NCI-H146 treated with DMSO at 0.1 percent for 48 hours (cell line): ENCODE measurements at regions not wholly inside any gene's neighbourhood (a gene's known extent, or its start where the extent isn't known, plus 50 kb on each side); places are given as distances from the start of the nearest gene placed in this dataset.

ENCODE experiments used
- DNase-seq: peaks from one replicate; lab custom pipeline; 2025; ENCODE audit not compliant: unreplicated experiment; lab: John Stamatoyannopoulos, UW

- DNase-seq = no peak
These were observed 825.1 kb downstream of the SLC4A3 start for GRCh38 chr2:220452561-220452960.

DNA sequence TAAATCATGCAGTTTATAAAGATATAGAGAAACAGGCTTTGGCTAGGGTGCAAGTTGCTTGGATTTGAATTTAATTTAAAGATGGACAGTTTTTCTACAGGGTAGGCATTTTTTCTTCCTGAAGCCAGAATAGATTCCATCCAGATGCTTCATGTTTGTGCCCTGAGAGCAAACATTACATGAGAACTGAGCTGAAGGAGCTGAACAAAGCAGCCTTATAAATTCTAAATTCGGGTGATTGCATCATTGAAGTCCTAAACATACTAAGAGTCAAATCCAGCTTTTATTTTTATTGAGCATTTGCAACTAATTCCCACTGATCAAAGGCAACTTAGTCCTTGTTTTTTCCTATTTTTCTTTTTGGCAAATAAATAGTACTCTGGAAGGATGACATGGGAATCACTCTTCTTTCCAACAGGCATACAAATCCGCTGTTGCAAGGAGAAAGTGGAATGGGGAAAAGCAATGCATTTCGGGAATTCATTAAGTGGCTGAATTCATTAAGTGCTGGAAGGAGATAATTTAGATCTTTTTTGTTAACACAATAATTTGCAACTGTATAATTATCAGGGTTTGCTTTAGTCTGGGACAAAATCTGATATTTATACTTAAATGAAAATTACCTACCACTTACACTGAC is 828.0 kb downstream of the SLC4A3 start:
- no peak for DNase-seq

GRCh38 chr2:220458051-220458450 is 830.6 kb downstream of the SLC4A3 start:
- no peak for DNase-seq

DNA sequence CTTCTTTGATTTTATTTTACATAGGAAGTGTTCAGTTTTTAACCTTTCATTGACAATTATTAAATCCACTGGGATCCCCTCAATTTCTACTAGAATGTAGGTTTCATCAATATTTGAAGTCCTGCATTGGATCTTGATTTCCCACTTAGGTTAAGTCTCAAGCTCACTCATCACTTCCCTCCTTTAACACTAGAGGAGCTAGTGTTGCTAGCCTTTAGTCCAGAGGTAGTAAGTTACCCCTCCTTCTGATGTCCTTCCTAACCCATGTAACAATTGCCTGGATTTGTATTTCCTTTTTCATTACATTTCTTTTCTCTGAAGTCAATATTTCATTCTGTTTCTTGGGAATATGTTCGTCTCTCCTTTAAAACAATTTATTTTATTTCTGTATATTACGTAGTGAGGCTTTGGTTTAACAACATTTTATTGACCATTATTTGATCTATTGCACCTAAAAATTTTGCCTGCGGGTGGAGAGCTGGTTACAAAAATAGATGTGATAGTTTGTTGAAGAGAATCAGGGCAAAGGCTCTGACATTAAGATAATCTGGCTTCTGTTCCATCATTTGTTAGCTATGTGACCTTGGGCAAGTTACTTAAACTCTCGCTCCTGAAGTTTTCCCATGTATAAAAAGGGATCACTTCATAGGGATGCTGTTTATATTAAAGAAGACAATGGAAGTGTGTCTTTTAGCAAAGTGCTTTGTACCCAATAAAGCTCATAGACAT is 833.0 kb downstream of the SLC4A3 start:
- no peak for DNase-seq

GRCh38 chr2:220463876-220464275 is 836.4 kb downstream of the SLC4A3 start:
- DNase-seq = no peak

DNA sequence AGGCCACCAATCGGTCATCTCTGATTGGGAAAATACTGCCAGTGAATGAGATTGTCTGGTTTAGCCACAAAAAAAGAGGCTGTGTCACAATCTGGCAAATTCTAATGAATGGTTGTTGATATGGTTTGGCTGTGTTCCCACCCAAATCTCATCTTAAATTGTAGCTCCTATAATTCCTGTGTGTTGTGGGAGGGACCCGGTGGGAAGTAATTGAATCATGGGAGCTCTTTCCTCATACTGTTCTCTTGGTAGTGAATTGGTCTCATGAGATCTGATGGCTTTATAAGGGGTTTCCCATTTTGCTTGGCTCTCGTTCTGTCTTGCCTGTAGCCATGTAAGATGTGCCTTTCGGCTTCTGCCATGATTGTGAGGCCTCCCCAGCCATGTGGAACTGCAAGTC is 838.3 kb downstream of the SLC4A3 start:
- DNase-seq = no peak

DNA sequence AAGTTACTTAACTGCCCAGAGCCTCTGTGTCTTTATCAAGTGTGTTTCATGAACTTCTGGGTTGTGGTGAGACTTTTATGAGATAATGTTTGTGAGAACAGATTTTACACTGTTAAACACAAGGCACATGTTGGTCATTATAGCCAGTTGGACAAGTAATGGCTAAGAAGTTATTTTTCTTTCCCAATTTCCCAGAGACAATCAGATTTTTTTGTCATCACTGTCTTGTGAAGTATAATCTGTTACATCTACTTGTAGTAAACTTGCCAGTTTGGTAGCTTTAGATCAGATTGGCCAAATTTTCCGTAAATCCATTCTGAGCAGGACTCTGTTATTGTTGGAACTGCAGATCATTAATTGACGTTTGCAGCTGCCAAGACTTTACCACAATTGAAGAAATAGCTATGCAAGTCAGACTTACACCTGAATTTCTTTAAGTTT is 838.8 kb downstream of the SLC4A3 start:
- DNase-seq = no peak

GRCh38 chr2:220469201-220469600 is 841.8 kb downstream of the SLC4A3 start:
- DNase-seq = peak; percentile 1

GRCh38 chr2:220473611-220474010 is 846.2 kb downstream of the SLC4A3 start:
- no peak for DNase-seq

DNA sequence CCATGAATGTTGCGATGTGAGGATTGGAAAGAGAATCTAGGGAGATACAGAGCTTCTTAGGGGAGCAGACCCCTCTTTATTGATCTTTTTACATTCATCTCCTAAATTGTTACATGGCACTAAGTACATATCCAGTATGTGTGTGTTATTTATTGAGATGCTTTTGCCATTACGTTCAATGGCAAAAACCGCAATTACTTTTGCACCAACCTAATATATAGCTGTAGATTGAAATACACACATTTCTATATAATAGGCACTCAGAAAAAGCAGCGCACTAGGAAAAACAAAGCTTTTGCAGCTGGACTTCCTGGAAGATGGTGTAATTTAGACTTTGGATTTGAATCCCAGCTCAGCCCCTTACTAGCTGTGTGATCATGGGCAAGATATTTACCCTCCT is 849.4 kb downstream of the SLC4A3 start:
- DNase-seq = no peak

DNA sequence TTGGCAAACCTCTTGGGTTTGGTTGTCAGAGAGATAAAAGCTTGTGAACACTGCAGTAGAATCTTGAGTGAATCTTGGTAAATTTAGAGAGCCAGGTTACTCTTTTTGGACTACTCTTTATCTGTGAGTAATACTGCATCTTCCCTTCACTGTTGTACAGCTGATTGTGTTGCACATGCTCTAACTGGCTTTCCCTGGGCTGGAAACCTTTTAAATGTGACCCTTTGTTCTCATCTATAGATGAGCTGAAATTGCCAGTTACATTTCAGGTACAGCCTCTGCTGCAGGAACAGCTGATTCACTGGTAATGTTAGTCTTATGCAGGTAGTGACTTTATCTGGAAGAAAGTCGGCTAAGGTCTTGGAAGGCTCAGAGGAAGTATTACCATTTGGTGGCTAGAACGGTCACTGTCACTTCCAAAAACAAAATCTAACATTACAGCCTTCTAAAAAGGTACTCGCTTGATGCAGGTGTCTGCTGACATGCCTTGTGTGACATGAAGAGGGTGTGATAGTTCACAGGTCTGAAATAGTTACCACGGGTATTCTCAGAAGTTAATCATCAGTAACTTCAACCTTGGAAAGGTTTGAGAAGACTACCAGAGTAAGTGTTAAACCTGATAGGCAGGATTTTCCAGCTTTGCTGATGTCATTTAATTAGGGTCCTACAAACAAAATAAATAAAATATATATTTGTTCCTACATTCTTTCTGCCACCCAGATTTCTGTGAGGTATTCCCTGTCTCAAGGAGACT is 851.1 kb downstream of the SLC4A3 start:
- DNase-seq = no peak

DNA sequence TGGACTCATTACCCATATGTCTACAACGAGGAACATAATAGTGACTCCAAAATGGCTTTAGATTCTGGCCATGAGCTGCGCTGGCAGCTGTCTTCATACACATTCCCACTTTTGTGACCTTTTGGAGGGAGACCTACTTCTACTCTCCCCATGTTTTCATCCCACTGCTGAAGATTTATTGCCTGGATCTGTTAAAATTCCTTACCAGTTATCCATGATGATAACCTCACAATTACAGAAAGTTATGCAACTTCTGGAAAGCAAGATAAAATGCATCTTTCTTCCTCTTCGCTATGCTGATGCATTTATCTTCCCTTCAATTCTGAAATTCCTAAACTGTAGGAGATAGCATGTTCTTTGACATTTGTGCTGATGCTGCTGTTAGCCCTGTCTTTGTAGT is 855.3 kb downstream of the SLC4A3 start:
- DNase-seq = no peak

DNA sequence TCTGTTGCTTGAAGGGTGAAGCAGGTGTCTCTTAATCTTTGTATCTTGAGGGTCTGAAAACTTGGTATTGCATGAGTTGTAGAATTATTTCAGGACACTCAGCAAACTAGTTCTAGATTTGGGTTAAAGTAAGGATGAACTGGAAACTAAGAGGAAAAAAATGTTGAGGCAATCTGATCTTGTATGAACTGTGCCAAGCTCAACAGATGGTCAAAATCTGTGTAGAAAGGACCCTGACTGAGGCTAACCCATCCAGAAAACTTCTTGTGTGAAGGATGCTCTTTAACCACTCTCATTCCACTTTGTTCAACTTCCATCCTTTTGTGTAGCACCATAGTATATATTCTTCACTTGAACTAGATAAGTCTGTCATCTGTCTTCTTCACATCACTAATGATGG is 861.7 kb downstream of the SLC4A3 start:
- no peak for DNase-seq

DNA sequence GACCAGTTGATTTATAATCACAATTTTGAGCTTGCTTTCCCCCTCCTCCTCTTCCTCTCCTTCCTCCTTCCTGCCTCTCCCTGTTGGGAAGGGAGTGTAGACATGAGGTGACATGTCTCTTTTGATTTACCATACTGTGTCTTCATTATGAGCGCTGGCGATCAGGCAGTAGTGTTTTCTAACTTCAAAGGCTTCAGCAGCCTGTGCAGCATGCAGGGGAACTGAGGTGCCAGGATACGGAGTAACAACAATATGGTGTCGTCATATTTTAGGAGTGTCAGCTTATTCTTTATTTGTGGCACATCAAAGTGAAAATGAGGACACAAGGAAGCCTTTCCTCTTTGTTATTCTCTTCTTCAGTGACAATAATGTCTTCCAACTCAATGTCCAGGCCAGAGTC is 864.2 kb downstream of the SLC4A3 start:
- DNase-seq = no peak

- DNase-seq = no peak
These were observed 866.6 kb downstream of the SLC4A3 start for GRCh38 chr2:220493871-220494525.

DNA sequence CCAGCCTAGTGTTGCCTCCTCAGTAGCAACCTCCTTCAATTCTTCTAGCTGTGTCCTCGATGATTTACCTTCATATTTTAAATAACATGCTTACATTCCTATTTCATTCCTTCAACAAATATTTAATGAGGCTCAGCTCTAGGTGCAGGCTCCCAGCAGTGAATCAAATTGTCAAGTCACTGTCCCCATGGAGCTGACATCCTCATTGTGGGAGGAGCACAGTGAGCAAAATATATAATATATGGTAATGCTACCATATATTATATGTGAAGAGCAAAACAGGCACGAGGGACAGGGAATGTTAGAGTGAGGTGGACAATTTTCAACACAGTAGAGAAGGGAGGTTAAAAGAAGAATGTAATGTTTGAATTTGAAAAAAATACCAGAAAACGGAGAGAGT is 869.1 kb downstream of the SLC4A3 start:
- no peak for DNase-seq

DNA sequence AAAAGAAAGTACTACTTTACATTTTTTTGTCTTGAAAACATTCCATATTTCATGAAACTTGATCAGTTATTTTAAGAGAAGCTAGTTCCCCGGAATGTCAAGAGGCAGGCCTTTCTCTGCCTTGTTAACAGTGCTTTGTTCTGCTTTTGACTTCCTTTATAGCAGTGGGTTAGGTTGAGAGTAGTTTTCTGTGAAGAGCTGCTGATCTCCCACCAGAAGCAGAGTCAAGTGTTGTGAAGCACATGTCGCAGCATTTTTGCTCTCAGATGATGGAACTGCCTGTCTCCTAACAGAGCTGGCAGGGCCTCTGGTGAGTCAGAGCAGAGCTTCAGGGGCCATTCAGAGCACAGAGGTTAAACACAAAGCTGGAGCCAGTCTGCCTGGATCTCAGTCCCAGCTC is 871.8 kb downstream of the SLC4A3 start:
- no peak for DNase-seq

- no peak for DNase-seq
These were observed 875.1 kb downstream of the SLC4A3 start for GRCh38 chr2:220502539-220502938.

GRCh38 chr2:220503431-220503830 is 876.0 kb downstream of the SLC4A3 start:
- DNase-seq = no peak

DNA sequence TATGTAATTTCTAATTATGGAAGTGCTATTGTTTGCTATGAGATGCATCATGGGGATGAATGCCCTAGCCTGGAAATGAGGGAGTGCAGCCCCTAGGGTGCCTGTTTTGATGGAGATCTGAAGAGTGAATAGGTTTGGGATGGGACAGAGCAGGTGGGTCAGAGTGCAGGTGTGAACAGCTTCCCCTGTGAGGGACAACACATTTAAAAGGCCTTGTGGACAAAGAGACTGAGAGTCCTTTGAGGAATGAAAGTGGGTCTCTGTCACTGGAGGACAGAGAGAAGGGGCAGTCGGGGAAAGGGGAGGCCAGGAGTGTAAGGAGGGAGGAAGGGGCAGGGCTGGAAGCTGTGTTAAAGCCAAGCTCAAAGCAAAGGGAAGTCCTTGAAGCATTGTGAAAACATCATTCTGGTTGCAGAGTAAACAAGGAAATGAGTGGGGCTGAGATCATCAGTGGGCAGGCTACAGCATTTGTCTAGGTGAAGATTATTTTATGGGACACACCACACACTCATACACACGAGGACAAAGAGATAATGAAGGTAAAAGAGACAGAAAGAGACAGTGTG is 877.6 kb downstream of the SLC4A3 start:
- DNase-seq = peak; percentile 93

DNA sequence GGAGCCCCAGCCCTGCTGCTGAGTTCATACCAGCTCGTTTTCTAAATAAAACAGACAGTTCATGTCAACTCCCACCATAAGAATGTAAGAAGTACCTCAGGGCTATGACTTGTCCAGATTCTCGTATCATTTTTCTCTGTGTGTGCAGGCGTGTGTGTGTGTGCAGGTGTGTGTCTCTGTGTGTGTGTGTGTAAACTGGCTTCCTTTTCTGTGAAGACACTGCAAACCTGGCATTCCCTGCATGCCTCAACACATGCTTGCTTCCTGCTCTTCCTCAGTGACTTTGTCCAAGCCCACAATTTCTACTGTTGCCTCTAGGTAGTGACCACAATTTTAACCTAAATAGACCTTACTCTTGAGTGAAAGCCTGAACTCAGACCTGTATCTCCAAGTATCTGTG is 879.0 kb downstream of the SLC4A3 start:
- DNase-seq = no peak
